Loucy (cell line): ENCODE measurements at regions not wholly inside any gene's neighbourhood (a gene's known extent, or its start where the extent isn't known, plus 50 kb on each side); places are given as distances from the start of the nearest gene placed in this dataset.

ENCODE experiments used
- EZH2phosphoT487 ChIP-seq: fragments of 200-600 bp; IDR thresholded peaks from 2 replicates; pipeline ENCODE4 v1.6.1; 2018; ENCODE audit warnings: antibody characterized with exemption, mild to moderate bottlenecking, moderate library complexity, borderline replicate concordance
- TF ChIP-seq, protein P1 (sequence below): fragments of 200-600 bp; sonication (generic); conservative IDR thresholded peaks from 2 replicates; pipeline ENCODE4 v1.5.1; 2014; ENCODE audit warnings: mild to moderate bottlenecking, antibody characterized with exemption, low read length

DNA sequence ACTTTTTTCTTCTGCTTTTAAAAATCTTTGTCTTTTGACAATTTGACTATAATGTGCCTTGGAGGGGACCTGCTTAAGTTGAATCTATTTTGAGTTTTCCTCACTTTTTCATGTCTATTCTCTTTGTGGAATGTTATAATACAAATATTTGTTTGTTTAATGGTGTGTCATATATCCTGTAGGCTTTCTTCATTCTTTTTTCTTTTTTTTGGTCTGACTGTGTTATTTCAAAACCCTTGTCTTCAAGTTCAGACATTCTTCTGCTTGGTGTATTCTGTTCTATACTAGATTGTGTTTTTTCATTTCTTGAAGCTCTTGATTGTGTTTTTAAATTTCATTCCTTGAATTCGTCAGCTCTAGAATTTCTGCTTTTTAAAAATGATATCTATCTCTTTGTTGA, 228.2 kb downstream of the STK31 start:
- TF ChIP-seq, protein P1, sequence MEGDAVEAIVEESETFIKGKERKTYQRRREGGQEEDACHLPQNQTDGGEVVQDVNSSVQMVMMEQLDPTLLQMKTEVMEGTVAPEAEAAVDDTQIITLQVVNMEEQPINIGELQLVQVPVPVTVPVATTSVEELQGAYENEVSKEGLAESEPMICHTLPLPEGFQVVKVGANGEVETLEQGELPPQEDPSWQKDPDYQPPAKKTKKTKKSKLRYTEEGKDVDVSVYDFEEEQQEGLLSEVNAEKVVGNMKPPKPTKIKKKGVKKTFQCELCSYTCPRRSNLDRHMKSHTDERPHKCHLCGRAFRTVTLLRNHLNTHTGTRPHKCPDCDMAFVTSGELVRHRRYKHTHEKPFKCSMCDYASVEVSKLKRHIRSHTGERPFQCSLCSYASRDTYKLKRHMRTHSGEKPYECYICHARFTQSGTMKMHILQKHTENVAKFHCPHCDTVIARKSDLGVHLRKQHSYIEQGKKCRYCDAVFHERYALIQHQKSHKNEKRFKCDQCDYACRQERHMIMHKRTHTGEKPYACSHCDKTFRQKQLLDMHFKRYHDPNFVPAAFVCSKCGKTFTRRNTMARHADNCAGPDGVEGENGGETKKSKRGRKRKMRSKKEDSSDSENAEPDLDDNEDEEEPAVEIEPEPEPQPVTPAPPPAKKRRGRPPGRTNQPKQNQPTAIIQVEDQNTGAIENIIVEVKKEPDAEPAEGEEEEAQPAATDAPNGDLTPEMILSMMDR = no peak
- no peak for TF ChIP-seq EZH2phosphoT487
